ENCODE measurements at regions not wholly inside any gene's neighbourhood (a gene's known extent, or its start where the extent isn't known, plus 50 kb on each side); places are given as distances from the start of the nearest gene placed in this dataset.

DNA sequence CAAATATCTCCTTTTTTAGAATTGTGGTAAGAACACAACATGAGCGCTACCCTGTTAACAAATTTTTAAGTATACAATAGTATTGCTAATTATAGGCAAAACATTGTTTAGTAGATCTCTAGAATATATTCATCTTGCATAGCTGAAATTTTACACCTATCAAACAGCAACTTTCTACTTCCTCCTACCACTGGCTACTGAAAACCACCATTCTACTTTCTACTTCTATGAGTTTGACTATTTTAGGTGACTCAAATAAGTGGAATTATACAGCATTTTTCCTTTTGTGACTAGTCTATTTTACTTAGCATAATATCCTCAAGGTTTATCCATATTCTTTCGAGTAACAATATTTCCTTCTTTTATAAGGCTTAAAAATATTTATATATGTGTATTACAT lies 128.4 kb downstream of the FAM76B start:
- intact Hi-C loops (cut with DNase I; ENCODE audit: low total_unique reads), result no loop called here
- WGBS, 2 donors, result 96% methylated on average over 2 of the region's 2 CpGs

DNA sequence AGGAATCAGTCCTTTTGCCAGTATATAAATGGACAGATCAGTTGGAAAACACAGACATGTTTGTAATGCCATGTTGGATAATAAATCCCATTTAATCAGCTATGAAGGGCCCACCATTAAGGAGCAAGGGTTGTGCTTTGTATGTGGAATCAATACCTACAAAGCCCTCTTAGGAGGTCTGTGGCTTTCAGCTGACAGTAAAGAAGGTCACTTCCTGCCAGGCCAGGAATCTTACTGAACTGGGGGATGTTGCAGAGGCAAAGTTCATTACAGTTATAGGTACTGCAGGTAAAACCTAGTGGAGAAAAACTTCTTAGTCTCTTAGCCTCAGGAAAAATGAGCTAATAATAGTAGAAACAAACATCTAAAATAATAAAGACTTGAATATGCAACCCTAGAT lies 129.5 kb downstream of the FAM76B start:
- TF ChIP-seq, protein P1, sequence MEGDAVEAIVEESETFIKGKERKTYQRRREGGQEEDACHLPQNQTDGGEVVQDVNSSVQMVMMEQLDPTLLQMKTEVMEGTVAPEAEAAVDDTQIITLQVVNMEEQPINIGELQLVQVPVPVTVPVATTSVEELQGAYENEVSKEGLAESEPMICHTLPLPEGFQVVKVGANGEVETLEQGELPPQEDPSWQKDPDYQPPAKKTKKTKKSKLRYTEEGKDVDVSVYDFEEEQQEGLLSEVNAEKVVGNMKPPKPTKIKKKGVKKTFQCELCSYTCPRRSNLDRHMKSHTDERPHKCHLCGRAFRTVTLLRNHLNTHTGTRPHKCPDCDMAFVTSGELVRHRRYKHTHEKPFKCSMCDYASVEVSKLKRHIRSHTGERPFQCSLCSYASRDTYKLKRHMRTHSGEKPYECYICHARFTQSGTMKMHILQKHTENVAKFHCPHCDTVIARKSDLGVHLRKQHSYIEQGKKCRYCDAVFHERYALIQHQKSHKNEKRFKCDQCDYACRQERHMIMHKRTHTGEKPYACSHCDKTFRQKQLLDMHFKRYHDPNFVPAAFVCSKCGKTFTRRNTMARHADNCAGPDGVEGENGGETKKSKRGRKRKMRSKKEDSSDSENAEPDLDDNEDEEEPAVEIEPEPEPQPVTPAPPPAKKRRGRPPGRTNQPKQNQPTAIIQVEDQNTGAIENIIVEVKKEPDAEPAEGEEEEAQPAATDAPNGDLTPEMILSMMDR (IDR thresholded peaks at IDR 0.05), result no peak
- TF ChIP-seq POLR2A (IDR thresholded peaks at IDR 0.05), result no peak
- intact Hi-C loops (cut with DNase I; ENCODE audit: low total_unique reads), result no loop called here
- H3K4me3 ChIP-seq (ENCODE audit: low read depth, poor library complexity, severe bottlenecking), result no peak overlapping the region
- DNase-seq (ENCODE audit: low spot score in 2 of 2), result no peak

More for the DNA sequence above, 128.4 kb downstream of the FAM76B start:
- TF ChIP-seq, protein P1 (IDR thresholded peaks at IDR 0.05), result no peak
- no peak for TF ChIP-seq POLR2A (IDR thresholded peaks at IDR 0.05)
- H3K4me3 ChIP-seq (ENCODE audit: low read depth, poor library complexity, severe bottlenecking), result no peak overlapping the region
- no peak for DNase-seq (ENCODE audit: low spot score in 2 of 2)

GRCh38 chr11:95659088-95659487 lies 130.5 kb downstream of the FAM76B start:
- no peak overlapping the region for H3K4me3 ChIP-seq (ENCODE audit: low read depth, poor library complexity, severe bottlenecking)
- intact Hi-C loops (cut with DNase I; ENCODE audit: low total_unique reads), result loop anchor here (10.0 kb wide), 1 partner anchor 1394 kb away; no protein-coding TSS in a partner anchor
- WGBS, 2 donors, result 76 to 90% methylated on average over 1 of the region's 1 CpG

GRCh38 chr11:95655536-95655935 lies 134.0 kb downstream of the FAM76B start:
- intact Hi-C loops (cut with DNase I; ENCODE audit: low total_unique reads), result loop anchor here (10.0 kb wide), 1 partner anchor 1391 kb away; no protein-coding TSS in a partner anchor
- WGBS, 2 donors, result 29 to 42% methylated on average over 1 of the region's 1 CpG
- H3K4me3 ChIP-seq (ENCODE audit: low read depth, poor library complexity, severe bottlenecking), result no peak overlapping the region
- DNase-seq (ENCODE audit: low spot score in 2 of 2), result no peak
- TF ChIP-seq, protein P1 (IDR thresholded peaks at IDR 0.05), result no peak
- no peak for TF ChIP-seq POLR2A (IDR thresholded peaks at IDR 0.05)

More at GRCh38 chr11:95659088-95659487, 130.5 kb downstream of the FAM76B start:
- TF ChIP-seq, protein P1 (IDR thresholded peaks at IDR 0.05), result no peak
- no peak for TF ChIP-seq POLR2A (IDR thresholded peaks at IDR 0.05)
- DNase-seq (ENCODE audit: low spot score in 2 of 2), result no peak

DNA sequence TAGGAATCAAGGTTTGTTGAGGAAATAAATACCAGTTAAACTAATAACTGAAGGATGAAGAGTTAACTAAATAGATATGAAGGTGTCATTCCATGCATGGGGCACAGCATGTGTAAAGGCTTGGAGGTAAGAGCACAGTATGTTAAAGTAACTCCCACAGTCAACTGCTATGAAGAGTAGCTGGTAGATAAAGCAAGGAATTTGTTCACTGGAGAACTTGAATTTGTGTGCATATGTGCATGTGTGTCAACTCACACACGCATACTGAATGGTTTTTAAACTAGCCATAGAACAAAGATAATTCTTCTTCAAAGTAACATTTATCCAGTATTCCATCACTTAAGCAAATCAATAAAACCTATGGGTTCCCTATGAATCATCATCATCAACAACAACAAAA lies 135.9 kb downstream of the FAM76B start:
- TF ChIP-seq POLR2A (IDR thresholded peaks at IDR 0.05), result no peak
- TF ChIP-seq, protein P1 (IDR thresholded peaks at IDR 0.05), result no peak
- no peak for DNase-seq (ENCODE audit: low spot score in 2 of 2)
- no peak overlapping the region for H3K4me3 ChIP-seq (ENCODE audit: low read depth, poor library complexity, severe bottlenecking)
- intact Hi-C loops (cut with DNase I; ENCODE audit: low total_unique reads), result loop anchor here (10.0 kb wide), 1 partner anchor 1389 kb away; no protein-coding TSS in a partner anchor
- 84 to 96% methylated on average over 1 of the region's 1 CpG for WGBS, 2 donors

DNA sequence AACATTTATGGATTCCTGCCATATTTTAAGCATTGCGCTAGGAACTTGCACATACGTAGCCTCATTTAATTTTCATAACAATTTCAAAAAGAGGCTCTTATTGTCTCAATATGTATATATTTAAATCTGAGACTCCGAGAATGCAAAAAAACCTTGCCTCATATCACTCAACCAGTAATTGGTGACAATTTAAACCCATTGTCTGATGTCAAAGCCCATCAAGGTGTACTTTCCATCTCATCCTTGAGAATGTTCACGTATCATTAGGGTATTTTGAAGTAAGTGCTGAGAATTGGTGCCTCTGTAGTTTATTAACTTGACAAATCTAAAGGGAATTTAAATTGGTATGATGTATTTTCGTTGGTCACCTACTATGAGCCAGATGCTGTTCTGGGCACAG lies 136.5 kb downstream of the FAM76B start:
- WGBS, 2 donors, result 93 to 94% methylated on average over 5 of the region's 5 CpGs
- no peak for DNase-seq (ENCODE audit: low spot score in 2 of 2)
- TF ChIP-seq, protein P1 (IDR thresholded peaks at IDR 0.05), result no peak
- TF ChIP-seq POLR2A (IDR thresholded peaks at IDR 0.05), result no peak
- no peak overlapping the region for H3K4me3 ChIP-seq (ENCODE audit: low read depth, poor library complexity, severe bottlenecking)
- intact Hi-C loops (cut with DNase I; ENCODE audit: low total_unique reads), result loop anchor here (10.0 kb wide), 1 partner anchor 1388 kb away; no protein-coding TSS in a partner anchor

All from lower leg skin (tissue), 4 donors.